ENCODE measurements at regions not wholly inside any gene's neighbourhood (a gene's known extent, or its start where the extent isn't known, plus 50 kb on each side); places are given as distances from the start of the nearest gene placed in this dataset.

GRCh38 chr5:124162767-124163532 is 583.5 kb downstream of the ZNF608 start:
- no peak for DNase-seq (ENCODE audit: low spot score)

DNA sequence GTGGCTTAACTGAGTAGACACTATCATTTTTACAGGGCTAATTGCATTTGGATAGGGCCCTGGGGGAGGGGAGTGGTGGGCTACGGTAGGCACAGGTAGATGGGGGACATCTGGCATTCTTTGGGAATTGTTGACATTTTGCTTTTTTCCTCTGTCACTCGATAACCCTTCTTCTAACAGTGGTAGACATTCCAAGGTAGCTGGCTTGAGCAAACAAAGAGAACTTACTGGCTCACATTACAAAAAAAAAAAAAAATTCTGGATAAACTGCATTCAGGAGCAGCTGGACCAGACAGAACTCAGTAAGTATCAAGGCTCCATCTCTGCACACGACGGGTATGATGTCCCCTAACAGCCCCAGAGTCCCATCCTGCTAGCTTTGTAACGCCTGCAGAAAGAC is 585.2 kb downstream of the ZNF608 start:
- no peak for DNase-seq (ENCODE audit: low spot score)

GRCh38 chr5:124160265-124160664 is 586.2 kb downstream of the ZNF608 start:
- DNase-seq (ENCODE audit: low spot score) = no peak

GRCh38 chr5:124157320-124157719 is 589.1 kb downstream of the ZNF608 start:
- DNase-seq (ENCODE audit: low spot score) = no peak

DNA sequence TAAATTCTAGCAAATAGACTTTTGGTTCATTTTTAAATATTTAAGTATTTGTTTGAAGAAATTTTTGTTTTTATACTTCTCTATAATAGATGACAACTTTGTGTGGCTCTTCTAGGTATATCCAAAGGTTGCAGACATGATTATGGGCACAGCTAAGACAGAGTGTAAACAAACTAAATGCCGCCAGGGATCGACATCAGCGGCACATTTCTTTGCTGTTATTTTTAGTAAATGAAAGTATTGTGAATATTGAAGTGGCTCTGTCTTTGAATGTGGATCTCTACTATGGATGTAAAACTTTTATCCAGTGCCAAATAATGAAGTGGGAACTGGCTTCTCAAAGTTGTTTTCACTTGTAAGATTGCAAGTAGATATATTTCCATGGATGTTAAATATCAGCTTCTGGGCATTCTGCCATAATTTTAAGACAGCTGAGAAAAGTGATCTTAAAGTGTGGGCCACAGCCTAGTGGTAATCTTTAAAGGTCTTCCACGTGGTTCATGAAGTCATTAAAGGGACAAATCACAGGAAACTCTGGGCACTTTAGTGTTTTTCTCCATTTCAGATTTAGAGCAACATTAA is 589.9 kb downstream of the ZNF608 start:
- DNase-seq (ENCODE audit: low spot score) = no peak

DNA sequence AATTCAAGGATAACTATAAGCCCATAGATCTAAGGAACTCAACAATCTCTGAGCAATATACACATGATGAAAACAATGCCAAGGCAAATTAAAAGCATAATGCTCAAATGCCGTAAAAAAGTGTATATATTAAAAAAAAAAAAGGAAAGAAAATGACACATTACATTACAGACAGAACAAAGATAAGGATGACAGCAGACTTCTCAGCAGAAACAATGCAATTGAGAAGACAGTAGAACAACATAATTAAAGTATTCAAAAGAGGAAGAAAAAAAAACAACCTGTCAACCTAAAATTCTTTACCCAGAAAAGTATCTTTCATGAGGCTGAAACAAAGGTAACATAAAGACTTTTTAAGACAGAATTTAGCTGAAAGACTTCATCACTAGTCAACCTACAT is 591.7 kb downstream of the ZNF608 start:
- DNase-seq (ENCODE audit: low spot score) = no peak

- DNase-seq (ENCODE audit: low spot score) = no peak
Measured at GRCh38 chr5:124153588-124153987, 592.9 kb downstream of the ZNF608 start.

GRCh38 chr5:124148574-124148973 is 597.9 kb downstream of the ZNF608 start:
- DNase-seq (ENCODE audit: low spot score) = no peak

GRCh38 chr5:124140060-124140459 is 606.4 kb downstream of the ZNF608 start:
- no peak for DNase-seq (ENCODE audit: low spot score)

DNA sequence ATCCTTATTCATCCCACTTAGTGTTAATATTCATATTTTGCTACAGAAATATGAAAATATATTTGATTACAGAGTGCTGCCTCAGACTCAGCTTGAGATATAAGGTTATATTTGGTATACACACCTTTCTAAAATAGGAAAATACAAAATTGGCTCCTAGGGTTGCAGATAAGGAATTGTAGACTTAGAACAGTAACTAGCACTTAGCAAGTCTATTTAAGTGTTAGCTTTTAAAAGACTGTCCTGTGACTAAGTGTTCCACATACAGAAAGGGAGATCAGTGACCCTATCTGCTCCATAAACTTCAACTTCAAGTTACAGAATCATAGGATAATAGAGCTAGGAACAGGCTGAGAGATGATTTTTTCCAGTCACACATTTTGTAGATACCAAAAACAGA is 607.0 kb downstream of the ZNF608 start:
- no peak for DNase-seq (ENCODE audit: low spot score)

- DNase-seq (ENCODE audit: low spot score) = no peak
Measured at GRCh38 chr5:124136609-124137008, 609.8 kb downstream of the ZNF608 start.

- DNase-seq (ENCODE audit: low spot score) = no peak
Measured at GRCh38 chr5:124134941-124135340, 611.5 kb downstream of the ZNF608 start.

DNA sequence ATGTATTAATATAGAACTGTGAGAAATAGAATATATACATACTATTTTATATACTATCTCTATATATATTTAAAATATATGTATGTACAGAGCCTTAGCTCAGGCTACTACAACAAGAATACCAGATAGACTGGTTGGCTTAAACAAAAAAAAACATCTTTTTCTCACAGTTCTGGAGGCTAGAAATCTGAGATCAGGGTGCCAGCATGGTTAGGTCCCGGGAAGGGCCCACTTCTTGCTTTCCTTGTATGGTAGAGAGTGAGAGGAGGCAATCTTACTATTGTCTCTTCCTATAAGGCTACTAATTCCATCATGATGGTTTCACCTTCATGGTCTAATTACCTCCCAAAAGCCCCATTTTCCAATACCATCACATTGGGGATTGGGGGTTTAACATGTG is 613.0 kb downstream of the ZNF608 start:
- no peak for DNase-seq (ENCODE audit: low spot score)

- DNase-seq (ENCODE audit: low spot score) = no peak
Measured at GRCh38 chr5:124132843-124133242, 613.6 kb downstream of the ZNF608 start.

DNA sequence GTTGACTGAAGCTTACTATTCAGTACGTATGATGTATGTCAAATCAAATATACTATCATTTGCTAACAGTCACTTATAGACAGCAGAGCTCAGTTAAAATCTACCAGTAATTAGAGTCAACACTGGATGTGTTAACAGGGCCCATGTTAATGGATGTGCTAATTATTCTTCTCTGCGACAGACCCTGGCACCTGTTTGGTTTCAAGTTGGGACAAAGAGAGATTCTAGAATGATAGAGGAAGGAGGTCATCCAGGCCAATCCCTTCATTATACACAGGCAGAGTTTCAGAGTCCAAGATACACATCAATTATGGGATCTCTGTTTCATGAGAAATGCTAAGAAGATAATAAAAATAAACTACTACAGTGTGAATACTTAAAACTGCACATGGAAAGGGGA is 615.0 kb downstream of the ZNF608 start:
- DNase-seq (ENCODE audit: low spot score) = no peak

DNA sequence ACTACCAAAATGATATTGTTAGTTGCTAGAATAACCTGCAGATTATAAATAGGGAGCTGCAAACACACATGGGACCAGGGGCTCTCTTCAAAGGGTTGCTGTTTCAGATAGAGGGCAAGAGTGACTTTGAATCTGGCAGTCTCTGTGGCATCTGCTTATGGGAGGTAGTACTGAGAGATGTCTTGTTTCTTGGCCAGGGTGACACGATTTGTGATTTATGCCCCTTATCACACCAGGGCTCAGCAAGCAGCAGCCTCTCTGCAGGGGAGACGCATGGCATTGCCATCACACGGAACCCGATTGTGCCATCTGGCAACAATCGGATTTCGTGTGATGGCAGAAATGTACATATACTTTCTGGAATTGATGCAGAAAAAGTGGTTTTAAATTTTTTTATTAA is 615.6 kb downstream of the ZNF608 start:
- no peak for DNase-seq (ENCODE audit: low spot score)

DNA sequence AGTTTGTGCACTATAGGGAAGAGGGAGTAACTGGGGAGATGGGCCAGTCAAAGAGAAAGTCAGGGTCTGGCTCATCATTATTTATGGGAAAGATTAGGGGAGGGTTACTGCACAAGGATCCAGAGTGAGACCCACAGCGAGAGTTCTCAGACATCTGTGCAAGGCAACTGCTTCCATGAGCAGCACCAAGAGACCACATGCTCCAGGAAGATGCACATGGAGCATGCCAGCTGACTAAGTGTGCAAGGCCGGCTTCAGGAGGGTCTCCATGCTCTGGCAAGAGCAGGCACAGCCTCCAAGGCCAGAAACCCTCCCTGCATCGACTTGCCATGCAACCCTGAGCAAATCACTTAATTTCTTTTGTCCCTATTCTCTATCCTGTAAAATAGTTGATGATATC is 616.9 kb downstream of the CSNK1G3 start:
- DNase-seq (ENCODE audit: low spot score) = no peak

DNA sequence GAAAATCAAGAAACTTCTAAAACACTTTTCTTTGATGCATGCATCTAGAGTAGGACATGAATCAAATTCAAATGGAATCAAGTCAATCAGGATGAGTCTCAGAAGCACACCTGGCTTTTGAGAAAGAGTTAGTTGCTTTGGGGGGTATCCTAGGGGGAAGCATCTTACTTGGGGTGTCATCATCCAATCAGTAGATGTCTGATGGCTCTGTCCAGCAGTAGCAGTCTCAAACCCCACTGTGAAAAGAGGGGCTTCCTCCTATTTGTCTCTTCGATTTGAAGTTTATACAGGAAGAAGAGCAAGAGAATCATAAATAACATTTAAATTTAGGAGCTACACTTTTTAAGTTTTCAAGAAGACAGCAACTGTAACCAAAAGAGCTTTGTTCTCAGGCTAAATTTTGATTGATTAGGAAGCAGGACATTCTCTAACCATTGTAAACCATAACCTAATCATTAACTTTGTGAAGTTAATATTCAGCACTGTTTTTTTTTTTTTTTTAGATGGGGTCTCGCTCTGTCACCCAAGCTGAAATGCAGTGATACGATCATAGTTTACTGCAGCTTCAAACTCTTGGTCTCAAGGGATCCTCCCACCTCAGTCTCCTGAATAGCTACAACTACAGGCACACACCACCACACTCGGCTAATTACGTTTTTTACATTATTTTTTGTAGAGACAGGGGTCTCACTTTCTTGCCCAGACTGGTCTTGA is 614.7 kb downstream of the CSNK1G3 start:
- no peak for DNase-seq (ENCODE audit: low spot score)

DNA sequence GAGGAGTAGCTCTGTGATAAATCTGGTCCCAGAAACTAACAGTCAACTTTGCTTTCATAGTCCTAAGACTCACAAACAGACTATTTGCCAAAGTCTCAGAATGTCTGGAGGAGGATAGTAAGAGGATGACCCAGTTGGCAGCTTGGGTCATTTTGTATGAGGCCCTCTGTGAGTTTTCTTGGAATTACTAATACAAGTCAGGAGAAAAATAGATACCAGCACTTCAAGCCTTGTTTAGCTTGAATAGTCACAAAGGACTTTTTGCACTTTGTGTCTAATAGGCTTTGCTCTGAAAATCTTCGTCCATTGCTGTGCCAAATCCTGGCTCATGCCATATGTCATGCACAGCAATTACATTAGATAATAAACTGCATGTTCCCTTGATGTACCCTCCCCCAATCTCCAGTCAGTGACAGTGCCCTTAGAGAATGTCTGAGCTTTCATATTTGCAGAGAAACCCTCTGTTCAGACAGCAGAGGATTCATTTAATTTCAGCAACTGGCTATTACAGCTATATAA is 612.8 kb downstream of the CSNK1G3 start:
- DNase-seq (ENCODE audit: low spot score) = no peak

GRCh38 chr5:124121198-124121597 is 609.2 kb downstream of the CSNK1G3 start:
- no peak for DNase-seq (ENCODE audit: low spot score)

DNA sequence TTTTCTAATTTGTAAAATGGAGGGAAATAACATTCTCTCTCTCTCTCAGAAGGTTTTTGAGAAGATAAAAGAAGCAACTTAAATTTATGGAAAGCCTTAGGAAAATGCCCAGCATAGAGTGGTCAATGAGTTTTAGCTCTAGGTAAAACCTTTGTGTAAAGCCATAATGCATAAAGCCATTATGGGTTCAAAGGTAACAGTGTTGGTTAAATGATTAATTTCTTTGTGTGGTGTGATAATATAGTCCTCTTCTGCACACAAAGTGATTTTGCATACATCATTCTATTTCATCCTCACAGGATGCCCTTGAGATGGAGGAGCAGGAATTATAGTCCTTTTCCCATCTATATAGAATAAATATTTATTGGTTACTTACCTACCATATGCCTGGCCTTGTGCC is 602.9 kb downstream of the CSNK1G3 start:
- no peak for DNase-seq (ENCODE audit: low spot score)

DNA sequence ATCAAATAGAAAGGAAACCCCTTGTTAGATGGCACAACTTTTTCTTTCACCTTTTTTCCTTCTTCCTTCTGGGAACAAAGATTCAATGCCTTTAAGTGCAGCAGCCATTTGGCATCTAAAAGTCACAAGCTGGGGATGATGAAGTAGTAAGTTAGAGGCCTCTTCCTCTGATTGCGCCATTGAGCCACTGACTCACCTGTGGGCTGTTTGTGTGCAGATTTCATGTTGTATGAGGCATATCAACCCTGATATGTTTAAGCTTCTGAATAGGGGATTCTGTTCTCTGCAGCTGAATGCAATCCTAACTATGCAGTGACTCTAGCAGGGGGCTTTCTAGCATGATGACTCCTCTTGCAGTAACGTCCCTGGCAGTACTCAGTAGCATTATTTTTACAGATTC is 599.9 kb downstream of the CSNK1G3 start:
- no peak for DNase-seq (ENCODE audit: low spot score)

DNA sequence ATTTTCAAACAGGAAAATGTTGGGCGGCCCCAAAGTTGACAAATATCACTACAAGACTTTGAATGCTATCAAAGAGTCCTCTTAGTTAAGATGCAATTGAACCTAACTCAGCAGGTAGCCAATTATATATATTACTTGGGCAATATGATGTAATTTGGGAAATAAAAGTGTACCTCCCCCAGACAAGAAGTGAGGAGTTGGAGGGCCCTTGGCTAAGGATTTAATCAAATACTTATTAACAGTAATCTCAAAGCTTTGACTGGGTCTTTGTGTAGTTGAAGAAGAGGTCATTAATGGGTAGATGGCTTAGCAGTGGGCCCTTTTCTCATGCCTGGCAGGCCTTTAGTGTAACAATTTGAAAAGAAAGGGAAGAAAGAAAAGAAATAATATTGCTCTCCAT is 599.0 kb downstream of the CSNK1G3 start:
- DNase-seq (ENCODE audit: low spot score) = no peak
